Esophagus squamous epithelium (tissue), 5 donors: ENCODE measurements at regions not wholly inside any gene's neighbourhood (a gene's known extent, or its start where the extent isn't known, plus 50 kb on each side); places are given as distances from the start of the nearest gene placed in this dataset.

ENCODE experiments used
- DNase-seq: peaks from one replicate; lab custom pipeline; 2025; lab: John Stamatoyannopoulos, UW
- H3K27ac ChIP-seq, 4 donors: fragments of 200-600 bp; sonication (generic); one replicate each; pipeline ENCODE4 v1.5.1; 2016 to 2019; ENCODE audit warnings: mild to moderate bottlenecking in 1 of 4
- H3K27me3 ChIP-seq, 4 donors: fragments of 200-600 bp; sonication (generic); 1 replicate in 3 of 4; 2 replicates in 1 of 4; pipeline versions ENCODE4 v1.5.1 to v1.6.0; 2017 to 2021; ENCODE audit warnings: antibody characterized with exemption in 1 of 4
- H3K36me3 ChIP-seq, 3 donors: fragments of 200-600 bp; sonication (generic); one replicate each; pipeline ENCODE4 v1.5.1; 2016 to 2019
- H3K4me1 ChIP-seq, 3 donors: fragments of 200-600 bp; sonication (generic); one replicate each; pipeline ENCODE4 v1.5.1; 2017 to 2019
- H3K4me3 ChIP-seq, 4 donors: fragments of 200-600 bp; sonication (generic); 1 replicate in 3 of 4; 2 replicates in 1 of 4; pipeline ENCODE4 v1.5.1; 2016 to 2019; ENCODE audit warnings: mild to moderate bottlenecking in 2 of 4, moderate library complexity in 1 of 4
- H3K9me3 ChIP-seq, 3 donors: fragments of 200-600 bp; sonication (generic); one replicate each; pipeline ENCODE4 v1.5.1; 2016 to 2019
- CTCF ChIP-seq, 6 experiments: fragments of 450-650 bp in 4 of 6; fragments of 200-600 bp in 2 of 6; sonication (generic) in 2 of 6; IDR thresholded peaks; one replicate each; pipeline ENCODE4 v1.5.1; 2016 to 2019; ENCODE audit warnings: antibody characterized with exemption in 6 of 6, mild to moderate bottlenecking in 4 of 6, moderate library complexity in 4 of 6
- POLR2A ChIP-seq, 4 donors: fragments of 450-650 bp; IDR thresholded peaks; one replicate each; pipeline ENCODE4 v1.6.1; 2017; ENCODE audit warnings: antibody characterized with exemption in 4 of 4, mild to moderate bottlenecking in 4 of 4, moderate library complexity in 3 of 4
- WGBS, 2 donors: methylation state at CpG; one replicate each; pipeline ENCODE4 v1.1.5; 2018; 5-methylcytosine and 5-hydroxymethylcytosine counted together
- intact Hi-C: fragments of 100-400 bp; cut with DNase I; formaldehyde crosslinking; loops from one replicate; pipeline ENCODE4 v1.15.0; 2022
- donor health status: DM: yes; HTN: yes; CAD: no.

- Histone ChIP-seq H3K27me3 (peaks cover 0 to 39% (median 0%) of the 10 kb centered on the region in 4 donors), H3K36me3 (no peaks in the 10 kb centered on the region), H3K4me1 (no peaks in the 10 kb centered on the region), H3K4me3 (no peak overlapping the region), H3K27ac (no peak overlapping the region), H3K9me3 (peaks cover 0 to 7% (median 0%) of the 10 kb centered on the region in 3 donors)
- TF ChIP-seq CTCF (IDR thresholded peaks at IDR 0.05) (no peak), POLR2A (IDR thresholded peaks at IDR 0.05) (no peak)
- no peak for DNase-seq
- 74 to 78% methylated on average over 13 to 16 of the region's 28 CpGs for WGBS, 2 donors
- intact Hi-C loops: no loop called here
Observed at GRCh38 chr11:44443836-44444769, 121.4 kb upstream of the CD82 start.

GRCh38 chr11:44444770-44445321 lies 120.6 kb upstream of the CD82 start:
- DNase-seq: no peak
- no peaks in the 10 kb centered on the region for H3K4me1 ChIP-seq
- no peaks in the 10 kb centered on the region for H3K36me3 ChIP-seq
- no peak for TF ChIP-seq POLR2A (IDR thresholded peaks at IDR 0.05)
- TF ChIP-seq CTCF (IDR thresholded peaks at IDR 0.05): no peak
- peaks cover 0 to 7% (median 0%) of the 10 kb centered on the region in 3 donors for H3K9me3 ChIP-seq
- no peak overlapping the region for H3K4me3 ChIP-seq
- H3K27me3 ChIP-seq: peaks cover 0 to 35% (median 0%) of the 10 kb centered on the region in 4 donors
- intact Hi-C loops: no loop called here
- 52 to 60% methylated on average over 3 of the region's 3 CpGs for WGBS, 2 donors
- no peak overlapping the region for H3K27ac ChIP-seq

GRCh38 chr11:44445500-44446365 lies 119.7 kb upstream of the CD82 start:
- no peak for DNase-seq
- no peak for TF ChIP-seq CTCF (IDR thresholded peaks at IDR 0.05)
- TF ChIP-seq POLR2A (IDR thresholded peaks at IDR 0.05): no peak

GRCh38 chr11:44446366-44446762 lies 119.1 kb upstream of the CD82 start:
- Histone ChIP-seq H3K4me1 (no peaks in the 10 kb centered on the region), H3K27me3 (peaks cover 0 to 30% (median 0%) of the 10 kb centered on the region in 4 donors), H3K4me3 (no peak overlapping the region), H3K36me3 (no peaks in the 10 kb centered on the region), H3K9me3 (peaks cover 0 to 7% (median 0%) of the 10 kb centered on the region in 3 donors), H3K27ac (no peak overlapping the region)
- no peak for TF ChIP-seq POLR2A (IDR thresholded peaks at IDR 0.05)
- TF ChIP-seq CTCF (IDR thresholded peaks at IDR 0.05): no peak
- 33 to 36% methylated on average over 6 to 7 of the region's 7 CpGs for WGBS, 2 donors
- intact Hi-C loops: no loop called here
- DNase-seq: no peak

More at GRCh38 chr11:44445500-44446365, 119.7 kb upstream of the CD82 start:
- H3K4me1 ChIP-seq: no peaks in the 10 kb centered on the region
- H3K36me3 ChIP-seq: no peaks in the 10 kb centered on the region
- intact Hi-C loops: no loop called here
- no peak overlapping the region for H3K27ac ChIP-seq
- peaks cover 0 to 7% (median 0%) of the 10 kb centered on the region in 3 donors for H3K9me3 ChIP-seq
- WGBS, 2 donors: 23 to 36% methylated on average over 7 to 8 of the region's 9 CpGs
- H3K4me3 ChIP-seq: no peak overlapping the region
- peaks cover 0 to 31% (median 0%) of the 10 kb centered on the region in 4 donors for H3K27me3 ChIP-seq
